GM23338 (cell line): ENCODE measurements at regions not wholly inside any gene's neighbourhood (a gene's known extent, or its start where the extent isn't known, plus 50 kb on each side); places are given as distances from the start of the nearest gene placed in this dataset.

Source experiments
- ATAC-seq: fragments of 200-7000 bp; cut with Tn5 transposase; 3 replicates; pipeline ENCODE4 v1.9.1; 2020
- DNase-seq: peaks from one replicate; pipeline ENCODE4 v3.0.0-alpha.2; 2015; ENCODE audit warnings: low spot score
- H2AFZ ChIP-seq: fragments of 200-600 bp; sonication (generic); 2 replicates; pipeline ENCODE4 v1.8.0; 2016; ENCODE audit warnings: antibody characterized with exemption, mild to moderate bottlenecking, moderate library complexity
- H3F3A ChIP-seq: fragments of 200-600 bp; sonication (generic); replicated peaks from 2 replicates; pipeline ENCODE4 v1.8.0; 2017; ENCODE audit warnings: antibody characterized with exemption, mixed run types, low read depth
- H3K27ac ChIP-seq: fragments of 200-600 bp; sonication (generic); 2 replicates; pipeline ENCODE4 v1.6.1; 2016; ENCODE audit warnings: low read depth
- H3K27me3 ChIP-seq: fragments of 200-600 bp; sonication (generic); 2 replicates; pipeline ENCODE4 v1.8.0; 2016; ENCODE audit warnings: mild to moderate bottlenecking, mixed run types, moderate library complexity; ENCODE audit not compliant: insufficient read depth
- H3K36me3 ChIP-seq: fragments of 200-600 bp; sonication (generic); 2 replicates; pipeline ENCODE4 v1.8.0; 2016; ENCODE audit warnings: mild to moderate bottlenecking; ENCODE audit not compliant: insufficient read depth
- H3K4me1 ChIP-seq: fragments of 200-600 bp; sonication (generic); 2 replicates; pipeline ENCODE4 v1.8.0; 2016; ENCODE audit warnings: mild to moderate bottlenecking, moderate library complexity; ENCODE audit not compliant: insufficient read depth
- H3K4me2 ChIP-seq: fragments of 200-600 bp; sonication (generic); 2 replicates; pipeline ENCODE4 v1.7.1; 2017; ENCODE audit warnings: mixed run types
- H3K4me3 ChIP-seq: fragments of 200-600 bp; sonication (generic); 2 replicates; pipeline ENCODE4 v1.6.1; 2016; ENCODE audit warnings: mixed run types
- H3K79me2 ChIP-seq: fragments of 200-600 bp; sonication (generic); replicated peaks from 2 replicates; pipeline ENCODE4 v1.8.0; 2017; ENCODE audit warnings: mild to moderate bottlenecking; ENCODE audit not compliant: insufficient read depth
- H3K9me2 ChIP-seq: fragments of 200-600 bp; sonication (generic); 2 replicates; pipeline ENCODE4 v1.8.0; 2017; ENCODE audit not compliant: insufficient read depth
- H4K20me1 ChIP-seq: fragments of 200-600 bp; sonication (generic); replicated peaks from 2 replicates; pipeline ENCODE4 v1.8.0; 2017; ENCODE audit warnings: mild to moderate bottlenecking; ENCODE audit not compliant: insufficient read depth
- H3K27ac Mint-ChIP-seq: 2 replicates; pipeline ENCODE4 v1.8.0; 2020; ENCODE audit warnings: inconsistent platforms, mild to moderate bottlenecking, moderate library complexity, mixed read lengths
- H3K27me3 Mint-ChIP-seq: 3 replicates; pipeline ENCODE4 v1.8.0; 2022; ENCODE audit warnings: low read depth, mild to moderate bottlenecking, moderate library complexity, mixed read lengths, inconsistent platforms; ENCODE audit not compliant: insufficient read depth, poor library complexity
- H3K36me3 Mint-ChIP-seq: 3 replicates; pipeline ENCODE4 v1.8.0; 2021; ENCODE audit warnings: low read depth, mild to moderate bottlenecking, inconsistent platforms, moderate library complexity, mixed read lengths
- H3K4me1 Mint-ChIP-seq: 3 replicates; pipeline ENCODE4 v1.8.0; 2020; ENCODE audit warnings: mild to moderate bottlenecking, inconsistent platforms, mixed read lengths
- H3K4me3 Mint-ChIP-seq: 3 replicates; pipeline ENCODE4 v1.8.0; 2021; ENCODE audit warnings: moderate library complexity, mild to moderate bottlenecking, inconsistent platforms, mixed read lengths
- H3K9me3 Mint-ChIP-seq: 3 replicates; pipeline ENCODE4 v1.8.0; 2020; ENCODE audit warnings: moderate library complexity, mild to moderate bottlenecking, inconsistent platforms, mixed read lengths
- CREB1 ChIP-seq: fragments of 250-450 bp; sonication (Bioruptor Pico); IDR thresholded peaks from 2 replicates; pipeline ENCODE4 v1.5.0; 2020; ENCODE audit warnings: low read depth, mild to moderate bottlenecking, moderate library complexity
- CTCF ChIP-seq, 2 experiments: fragments of 200-600 bp in 1 of 2; sonication (generic) in 1 of 2; conservative IDR thresholded peaks; 2 replicates each; pipeline versions ENCODE4 v1.5.1 to v1.6.1; 2016 to 2017; ENCODE audit warnings: antibody characterized with exemption in 2 of 2, low read depth in 2 of 2, mild to moderate bottlenecking in 2 of 2, moderate library complexity in 1 of 2
- ETS1 ChIP-seq: IDR thresholded peaks from 2 replicates; pipeline ENCODE4 v1.6.1; 2016; ENCODE audit warnings: antibody characterized with exemption
- EZH2 ChIP-seq: fragments of 200-600 bp; sonication (generic); IDR thresholded peaks from one replicate; pipeline ENCODE4 v1.8.0; 2017; ENCODE audit warnings: antibody characterized with exemption, mild to moderate bottlenecking, low read depth; ENCODE audit not compliant: unreplicated experiment
- EZH2phosphoT487 ChIP-seq: fragments of 200-600 bp; sonication (generic); IDR thresholded peaks from one replicate; pipeline ENCODE4 v1.8.1; 2018; ENCODE audit warnings: antibody characterized with exemption; ENCODE audit not compliant: unreplicated experiment
- JUNB ChIP-seq: IDR thresholded peaks from one replicate; pipeline ENCODE4 v1.6.1; 2016; ENCODE audit warnings: antibody characterized with exemption; ENCODE audit not compliant: unreplicated experiment
- NANOG ChIP-seq: IDR thresholded peaks from 2 replicates; pipeline ENCODE4 v1.6.1; 2016; ENCODE audit warnings: antibody characterized with exemption, borderline replicate concordance
- POLR2AphosphoS5 ChIP-seq: IDR thresholded peaks from 2 replicates; pipeline ENCODE4 v1.6.1; 2016; ENCODE audit warnings: antibody characterized with exemption, low read depth
- REST ChIP-seq: IDR thresholded peaks from one replicate; pipeline ENCODE4 v1.6.1; 2018; ENCODE audit warnings: antibody characterized with exemption; ENCODE audit not compliant: unreplicated experiment
- STAT1 ChIP-seq: IDR thresholded peaks from one replicate; pipeline ENCODE4 v1.6.1; 2016; ENCODE audit warnings: antibody characterized with exemption; ENCODE audit not compliant: unreplicated experiment
- ZNF114 ChIP-seq: fragments of 250-450 bp; sonication (Bioruptor Pico); IDR thresholded peaks from 2 replicates; pipeline ENCODE4 v1.5.0; 2020; ENCODE audit warnings: mild to moderate bottlenecking, moderate library complexity
- ZNF331 ChIP-seq: fragments of 250-450 bp; sonication (Bioruptor Pico); IDR thresholded peaks from 2 replicates; pipeline ENCODE4 v1.5.0; 2020; ENCODE audit warnings: low read depth, mild to moderate bottlenecking, moderate library complexity
- ZNF462 ChIP-seq: fragments of 250-450 bp; sonication (Bioruptor Pico); IDR thresholded peaks from 2 replicates; pipeline ENCODE4 v1.5.0; 2020; ENCODE audit warnings: mild to moderate bottlenecking, moderate library complexity

- no peak for TF ChIP-seq EZH2
- no peak for TF ChIP-seq ETS1
- no peak for TF ChIP-seq CTCF (conservative IDR thresholded peaks at IDR 0.05; ENCODE audit: low read depth in 2 of 2)
- TF ChIP-seq ZNF331 (CRISPR knock-in tag), result no peak
- TF ChIP-seq JUNB, result no peak
- no peak for TF ChIP-seq ZNF114
- no peak for TF ChIP-seq ZNF462 (CRISPR knock-in tag)
- TF ChIP-seq POLR2AphosphoS5, result no peak
- TF ChIP-seq REST, result no peak
- TF ChIP-seq NANOG, result no peak
- TF ChIP-seq EZH2phosphoT487, result no peak
- TF ChIP-seq STAT1, result no peak
- no peak for TF ChIP-seq CREB1 (CRISPR knock-in tag)
- H3K4me3 ChIP-seq, result no peak overlapping the region
- ATAC-seq (no peak), DNase-seq (no peak)
- H3F3A ChIP-seq, result no peaks in the 10 kb centered on the region
- H3K27ac ChIP-seq, result no peak overlapping the region
- H3K4me1 ChIP-seq, result peaks cover 14% of the 10 kb centered on the region
- H3K4me2 ChIP-seq, result no peak overlapping the region
- no peaks in the 10 kb centered on the region for H3K9me3 Mint-ChIP-seq
- no peaks in the 10 kb centered on the region for H3K36me3 ChIP-seq
- no peaks in the 10 kb centered on the region for H3K36me3 Mint-ChIP-seq
- 0 out of 2 replicates have a peak, but pooled peaks cover 6% of the 10 kb centered on the region for H3K9me2 ChIP-seq
- H3K27ac Mint-ChIP-seq, result no peak overlapping the region
- no peaks in the 10 kb centered on the region for H3K27me3 ChIP-seq
- H3K4me1 Mint-ChIP-seq, result peaks cover 8% of the 10 kb centered on the region
- no peak overlapping the region for H2AFZ ChIP-seq
- H3K4me3 Mint-ChIP-seq, result no peak overlapping the region
- H4K20me1 ChIP-seq, result no peaks in the 10 kb centered on the region
- no peaks in the 10 kb centered on the region for H3K79me2 ChIP-seq
- peaks cover 1% of the 10 kb centered on the region for H3K27me3 Mint-ChIP-seq
Observed at GRCh38 chr5:169531631-169532030, 51.9 kb upstream of the SPDL1 start.
